ENCODE measurements at regions not wholly inside any gene's neighbourhood (a gene's known extent, or its start where the extent isn't known, plus 50 kb on each side); places are given as distances from the start of the nearest gene placed in this dataset.

DNA sequence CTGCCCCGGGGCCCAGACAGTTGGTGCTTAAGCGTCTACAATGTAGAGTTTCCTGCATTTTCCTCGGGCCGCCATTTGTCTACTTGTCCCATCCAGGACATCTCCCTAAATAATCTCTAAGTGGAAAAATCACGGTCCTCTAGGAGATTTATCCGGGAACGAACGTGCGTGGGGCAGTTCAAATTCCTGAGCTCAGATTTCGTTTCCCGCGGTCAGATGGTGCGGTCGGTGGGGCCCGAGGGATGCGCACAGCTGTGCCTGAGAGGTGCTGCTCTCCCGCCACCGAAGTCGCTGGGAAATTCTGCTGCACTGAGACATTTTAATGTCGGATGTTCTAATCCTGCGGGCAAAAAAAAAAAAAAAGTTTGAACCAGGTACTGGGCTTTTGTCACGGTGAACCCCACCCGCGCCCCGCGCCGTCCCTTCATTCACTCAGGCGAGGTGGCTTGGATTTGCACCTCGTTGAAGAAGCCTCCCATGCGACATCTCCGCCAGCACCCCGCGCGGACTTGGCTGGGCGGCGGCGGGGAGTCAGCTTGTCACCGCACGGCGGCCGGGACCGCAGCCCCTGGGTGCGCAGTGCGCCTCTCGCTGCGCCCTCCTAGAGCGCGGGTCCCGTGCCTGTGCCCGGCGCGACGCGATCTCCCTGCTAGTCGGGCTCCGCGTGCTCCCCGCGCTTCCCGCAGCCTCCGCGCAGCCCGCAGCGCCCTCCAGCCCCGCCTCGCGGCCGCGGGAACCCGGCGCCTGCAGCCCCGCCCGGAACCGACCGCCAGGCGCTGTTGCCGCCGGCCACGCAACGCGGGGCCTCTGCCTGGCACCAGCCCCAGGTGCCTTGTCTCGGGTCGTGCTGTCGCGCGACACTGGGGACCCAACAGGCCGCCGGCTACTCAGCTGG is 191.9 kb upstream of the TCF4 start:
- TF ChIP-seq CTCF (conservative IDR thresholded peaks at IDR 0.05 in 1 of 2, IDR thresholded peaks at IDR 0.05 in 1 of 2; ENCODE audit: low read depth in 1 of 2, low read length in 2 of 2), result no peak
- no peak for TF ChIP-seq EZH2 (IDR thresholded peaks at IDR 0.05; ENCODE audit: low read length, missing control alignments)

Data from fibroblast of lung (primary cell).